ENCODE measurements at regions not wholly inside any gene's neighbourhood (a gene's known extent, or its start where the extent isn't known, plus 50 kb on each side); places are given as distances from the start of the nearest gene placed in this dataset.
"Not testable (repeated sequence)": the region's sequence is repeated elsewhere in the genome, so short reads cannot be mapped to it uniquely, and the experiment has no call there.

DNA sequence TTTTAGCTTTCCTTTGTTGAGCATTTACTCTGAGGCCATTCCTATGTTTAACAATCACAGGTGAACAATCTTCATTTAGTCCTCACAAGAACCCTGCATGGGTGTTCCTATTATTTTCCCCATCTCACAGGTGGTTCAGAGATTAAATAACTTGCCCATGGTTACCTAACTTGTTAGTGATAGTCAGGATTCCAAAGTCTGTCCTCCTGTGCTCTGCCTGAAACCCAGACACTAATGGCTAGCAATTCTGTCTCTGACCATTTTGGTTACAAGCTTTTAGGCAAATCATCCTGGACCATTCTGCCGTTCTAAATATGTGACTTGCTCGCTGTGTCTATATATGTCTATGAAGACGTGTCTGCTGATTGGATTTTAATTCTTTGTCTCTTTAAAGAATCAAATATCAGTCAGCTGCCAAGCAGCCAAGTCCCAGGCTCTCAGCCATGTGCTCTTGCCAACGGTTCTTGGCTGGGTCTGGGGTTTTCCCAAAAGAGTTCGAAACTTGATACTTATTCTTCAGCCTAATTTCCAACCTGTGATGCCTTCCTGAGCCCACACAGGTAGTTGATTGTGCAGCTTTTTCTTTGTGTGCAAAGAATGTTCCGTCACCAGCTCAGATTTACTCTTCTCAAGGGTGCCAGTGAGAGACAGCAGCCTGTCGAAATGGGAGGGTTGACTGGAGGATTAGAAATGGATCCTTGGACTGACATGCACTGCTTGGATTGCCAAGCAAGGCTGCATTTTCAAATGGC lies 121.7 kb downstream of the NREP start:
- no peak for DNase-seq (ENCODE audit: low read depth)

DNA sequence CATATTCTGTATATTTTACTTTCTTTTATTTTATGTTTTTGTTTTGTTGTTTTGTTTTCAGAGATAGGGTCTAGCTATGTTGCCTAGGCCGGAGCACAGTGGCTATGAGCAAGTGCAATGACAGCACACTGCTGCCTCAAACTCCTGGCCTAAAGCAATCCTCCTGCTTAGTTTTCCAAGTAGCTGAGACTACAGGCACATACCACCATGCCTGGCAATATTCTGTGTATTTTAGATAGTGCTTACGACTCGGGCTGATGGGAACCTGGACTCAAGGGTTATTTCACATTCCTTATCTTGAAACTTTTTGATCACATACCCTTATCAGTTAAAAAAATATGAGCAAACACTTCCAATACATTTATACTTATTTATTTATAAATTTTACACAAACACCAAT lies 119.0 kb upstream of the STARD4 start:
- no peak for DNase-seq (ENCODE audit: low read depth)

DNA sequence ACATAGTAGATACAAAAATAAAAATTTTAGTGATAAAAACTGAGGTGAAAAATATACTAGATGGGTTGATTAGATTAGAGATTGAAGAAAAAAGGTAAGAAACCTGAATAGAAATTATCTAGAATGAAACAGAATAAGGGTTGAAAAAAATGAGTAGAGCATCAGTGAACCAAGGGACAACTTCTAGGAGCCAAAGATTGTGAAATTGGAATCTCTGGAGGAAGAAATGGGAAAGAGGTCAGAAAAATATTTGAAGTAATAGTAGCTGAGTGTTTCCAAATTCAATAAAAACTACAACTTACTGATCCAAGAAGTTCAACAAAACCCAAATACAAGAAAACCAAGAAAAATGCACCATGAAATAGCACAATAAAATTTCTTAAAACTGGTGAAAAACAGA lies 116.6 kb upstream of the STARD4 start:
- no peak for DNase-seq (ENCODE audit: low read depth)

DNA sequence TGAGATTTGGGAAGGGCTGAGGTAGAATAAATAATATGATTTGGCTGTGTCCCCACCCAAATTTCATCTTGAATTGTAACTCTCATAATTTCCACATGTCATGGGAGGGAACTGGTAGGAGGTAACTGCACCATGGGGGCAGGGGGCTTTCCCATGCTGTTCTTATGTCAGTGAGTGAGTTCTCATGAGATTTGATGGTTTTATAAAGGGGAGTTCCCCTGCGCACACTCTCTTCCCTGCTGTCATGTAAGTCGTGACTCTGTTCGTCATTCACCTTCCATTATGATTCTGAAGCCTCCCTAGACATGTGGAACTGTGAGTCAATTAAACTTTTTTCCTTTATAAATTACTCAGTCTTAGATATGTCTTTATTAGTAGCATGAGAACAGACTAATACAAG lies 115.5 kb upstream of the STARD4 start:
- DNase-seq (ENCODE audit: low read depth), result no peak

DNA sequence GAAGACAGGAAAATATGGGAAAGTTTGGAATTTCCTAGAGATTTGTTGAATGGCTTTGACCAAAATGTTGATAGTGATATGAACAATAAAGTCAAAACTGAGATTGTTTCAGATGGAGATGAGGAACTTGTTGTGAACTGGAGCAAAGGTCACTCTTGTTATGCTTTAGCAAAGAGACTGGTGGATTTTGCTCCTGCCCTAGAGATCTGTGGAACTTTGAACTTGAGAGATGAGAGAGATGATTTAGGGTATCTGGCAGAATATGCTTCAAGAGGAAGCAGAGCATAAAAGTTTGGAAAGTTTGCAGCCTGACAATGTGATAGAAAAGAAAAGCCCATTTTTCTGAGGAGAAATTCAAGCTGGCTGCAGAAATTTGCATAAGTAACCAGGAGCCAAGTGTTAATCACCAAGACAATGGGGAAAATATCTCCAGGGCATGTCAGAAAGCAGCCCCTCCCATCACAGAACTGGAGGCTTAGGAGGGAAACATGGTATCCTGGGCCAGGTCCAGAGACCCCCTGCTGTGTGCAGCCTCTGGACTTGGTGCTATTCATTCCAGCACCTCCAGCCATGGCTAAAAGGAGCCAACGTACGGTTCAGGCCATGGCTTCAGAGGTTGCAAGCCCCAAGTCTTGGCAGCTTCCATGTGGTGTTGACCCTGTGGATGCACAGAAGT lies 114.3 kb upstream of the STARD4 start:
- DNase-seq (ENCODE audit: low read depth), result no peak

DNA sequence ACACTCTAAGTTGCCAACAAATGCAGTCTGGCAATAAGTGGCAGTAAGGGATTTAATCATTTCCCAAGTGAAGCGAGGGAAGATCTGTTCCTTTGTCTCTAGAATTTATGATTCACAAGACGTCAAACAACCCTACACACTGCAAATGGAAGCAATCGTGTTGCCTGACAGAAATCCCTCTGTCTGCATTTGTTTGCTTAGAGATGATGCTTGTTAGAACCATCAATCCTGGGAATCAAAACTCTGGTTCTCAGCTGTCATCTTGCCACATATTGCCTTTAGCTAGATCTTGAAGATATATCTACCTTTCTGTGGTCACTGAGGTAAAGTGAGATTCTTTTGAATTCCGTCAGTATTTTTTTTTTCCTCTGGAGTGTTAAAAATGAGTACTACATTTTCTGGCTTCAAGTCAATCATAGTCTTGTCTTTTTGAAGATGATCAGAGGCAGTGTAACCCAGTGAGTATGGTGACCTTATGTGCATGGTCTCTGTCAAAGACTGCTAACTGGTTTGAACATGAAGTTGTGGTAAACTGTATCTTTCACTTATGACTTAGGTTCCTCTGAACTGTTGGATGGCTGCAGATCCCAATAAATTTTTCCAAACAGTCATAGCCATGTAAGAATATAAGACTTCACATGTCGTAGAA lies 106.4 kb upstream of the STARD4 start:
- DNase-seq (ENCODE audit: low read depth), result peak; percentile 37

DNA sequence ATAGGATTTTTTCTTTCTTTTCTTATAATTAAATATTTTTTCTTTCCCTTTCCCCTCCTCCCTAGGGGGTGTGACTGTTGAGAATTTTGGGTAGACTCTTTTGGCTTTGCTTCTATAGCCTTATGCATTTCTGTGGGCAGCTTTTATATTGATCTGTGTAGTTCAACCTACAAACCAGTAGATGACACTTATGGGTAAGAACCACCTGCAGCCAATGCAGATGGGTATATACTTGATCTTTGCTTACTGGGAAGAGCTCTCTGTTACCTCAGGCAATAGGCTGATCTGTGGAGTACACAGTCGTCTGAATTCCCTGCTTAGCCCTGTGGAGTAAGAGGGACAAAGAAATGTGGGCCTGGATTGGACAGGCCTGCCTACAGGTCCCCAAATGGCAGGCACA lies 102.7 kb upstream of the STARD4 start:
- DNase-seq (ENCODE audit: low read depth), result no peak

DNA sequence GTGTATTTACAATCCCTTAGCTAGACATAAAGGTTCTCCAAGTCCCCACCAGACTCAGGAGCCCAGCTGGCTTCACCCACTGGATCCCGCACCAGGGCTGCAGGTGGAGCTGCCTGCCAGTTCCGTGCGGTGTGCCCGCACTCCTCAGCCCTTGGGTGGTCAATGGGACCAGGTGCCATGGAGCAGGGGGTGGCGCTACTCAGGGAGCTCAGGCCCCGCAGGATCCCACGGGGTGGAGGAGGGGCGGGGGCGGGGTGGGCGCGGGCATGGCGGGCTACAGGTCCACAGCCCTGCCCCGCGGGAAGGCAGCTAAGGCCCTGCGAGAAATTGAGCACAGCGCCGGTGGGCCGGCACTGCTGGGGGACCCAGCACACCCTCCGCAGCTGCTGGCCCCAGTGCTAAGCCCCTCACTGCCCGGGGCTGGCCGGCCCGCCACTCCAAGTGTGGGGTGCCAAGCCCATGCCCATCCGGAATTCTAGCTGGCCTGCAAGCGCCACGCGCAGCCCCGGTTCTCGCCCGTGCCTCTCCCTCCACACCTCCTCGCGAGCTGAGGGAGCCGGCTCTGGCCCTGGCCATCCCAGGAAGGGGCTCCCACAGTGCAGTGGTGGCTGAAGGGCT lies 99.8 kb upstream of the STARD4 start:
- DNase-seq (ENCODE audit: low read depth), result not testable (repeated sequence)

DNA sequence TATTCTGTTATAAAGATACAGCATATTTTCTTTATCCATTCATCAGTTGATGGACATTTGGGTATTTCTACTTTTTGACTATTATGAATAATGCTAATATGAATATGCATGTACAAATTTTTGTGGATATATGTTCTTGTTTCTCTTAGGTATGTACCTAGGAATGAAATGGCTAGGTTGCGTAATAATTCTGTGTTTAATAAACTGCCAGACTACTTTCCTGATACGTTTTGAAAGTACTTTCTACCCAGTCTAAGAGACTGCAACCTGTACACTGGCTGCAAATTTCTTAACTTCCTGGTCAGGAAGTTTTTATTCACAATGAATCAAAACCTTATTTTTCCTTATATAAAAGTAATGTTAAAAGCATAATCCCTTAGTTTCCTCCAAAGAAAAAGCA lies 93.9 kb upstream of the STARD4 start:
- DNase-seq (ENCODE audit: low read depth), result no peak

DNA sequence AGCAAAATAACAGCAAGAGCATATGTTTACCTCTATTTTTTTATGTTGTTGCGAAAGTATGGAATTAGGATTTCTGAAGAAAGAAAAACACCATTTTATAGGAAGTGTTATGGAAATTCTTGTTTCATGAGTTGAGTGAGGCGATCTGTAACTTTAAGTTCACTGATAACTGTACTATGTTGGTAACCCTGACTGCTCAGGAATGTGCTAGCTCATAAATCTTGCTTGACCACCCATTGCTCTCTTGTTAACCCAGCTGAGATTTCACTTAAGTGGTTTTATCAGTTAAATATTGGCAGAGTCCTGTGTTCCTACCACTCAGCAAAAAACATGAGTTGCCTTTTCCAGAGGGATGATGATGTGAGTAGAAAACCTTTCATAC lies 91.1 kb upstream of the STARD4 start:
- peak; percentile 42 for DNase-seq (ENCODE audit: low read depth)

DNA sequence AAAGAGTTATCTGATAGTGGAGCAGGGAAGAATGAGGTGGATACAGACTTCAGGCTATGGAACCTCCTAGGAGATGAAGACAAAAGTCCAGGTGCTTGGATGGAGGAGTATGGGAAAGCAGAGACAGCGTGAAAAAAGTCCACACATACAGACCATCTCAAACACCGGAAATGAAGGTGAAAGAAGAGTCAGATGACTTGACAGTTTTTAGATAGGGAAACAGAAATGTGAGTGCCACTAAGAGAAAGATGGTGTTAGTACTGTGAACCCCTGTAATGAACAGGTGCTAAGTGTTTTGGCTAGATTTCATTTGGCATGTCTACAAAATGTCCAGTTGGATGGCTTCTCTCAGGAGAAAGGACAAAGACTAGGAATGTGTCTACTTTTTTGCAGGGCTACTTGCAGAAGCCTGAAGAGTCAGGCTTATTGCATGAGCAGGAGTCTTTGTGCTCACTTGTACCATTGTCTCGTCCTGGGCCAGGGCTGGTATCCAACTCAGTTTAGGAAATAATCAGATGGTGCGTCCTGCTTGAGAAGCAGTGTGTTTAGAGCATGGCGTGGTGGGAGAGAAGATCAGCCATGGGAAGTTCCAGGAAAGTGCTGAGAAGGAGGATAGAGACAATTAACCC lies 90.6 kb upstream of the STARD4 start:
- no peak for DNase-seq (ENCODE audit: low read depth)

DNA sequence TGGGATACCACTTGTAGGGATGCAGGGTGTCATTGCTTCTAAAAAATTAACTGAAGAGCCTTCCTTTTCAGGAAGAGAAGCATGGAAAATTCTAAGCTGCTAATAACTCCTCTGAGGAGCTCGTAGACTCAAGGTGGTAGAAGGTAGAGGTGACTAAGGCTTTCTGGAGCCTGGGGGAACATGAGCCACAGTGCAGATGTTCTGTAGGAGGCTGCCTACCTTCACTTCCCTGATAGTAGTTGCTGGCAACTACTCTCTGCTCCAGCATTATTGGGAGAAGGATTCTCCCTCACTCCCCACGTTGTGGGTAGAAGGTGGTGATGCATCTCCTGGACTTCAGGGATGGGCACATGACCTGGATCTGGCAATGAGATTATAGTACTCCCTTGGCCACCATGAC lies 86.7 kb upstream of the STARD4 start:
- DNase-seq (ENCODE audit: low read depth), result no peak

DNA sequence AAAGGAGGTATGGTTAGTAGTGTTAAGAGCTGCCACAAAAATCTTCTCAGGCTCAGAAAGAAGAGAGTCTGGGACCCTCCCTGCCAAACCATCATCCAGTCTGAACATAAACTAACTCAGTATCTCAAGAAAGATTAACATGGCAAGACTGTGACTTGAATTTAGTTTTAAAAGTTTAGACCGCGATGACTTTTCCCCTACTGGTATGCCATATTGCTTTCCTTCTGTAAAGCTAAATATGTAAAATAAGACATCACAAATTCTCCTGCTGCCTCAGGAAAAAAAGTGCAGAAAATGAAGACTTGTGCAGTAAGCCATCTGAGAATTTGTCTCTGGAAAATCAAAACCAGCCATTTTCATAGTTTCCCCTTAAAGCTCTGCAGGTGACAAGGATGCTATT lies 85.2 kb upstream of the STARD4 start:
- DNase-seq (ENCODE audit: low read depth), result no peak

DNA sequence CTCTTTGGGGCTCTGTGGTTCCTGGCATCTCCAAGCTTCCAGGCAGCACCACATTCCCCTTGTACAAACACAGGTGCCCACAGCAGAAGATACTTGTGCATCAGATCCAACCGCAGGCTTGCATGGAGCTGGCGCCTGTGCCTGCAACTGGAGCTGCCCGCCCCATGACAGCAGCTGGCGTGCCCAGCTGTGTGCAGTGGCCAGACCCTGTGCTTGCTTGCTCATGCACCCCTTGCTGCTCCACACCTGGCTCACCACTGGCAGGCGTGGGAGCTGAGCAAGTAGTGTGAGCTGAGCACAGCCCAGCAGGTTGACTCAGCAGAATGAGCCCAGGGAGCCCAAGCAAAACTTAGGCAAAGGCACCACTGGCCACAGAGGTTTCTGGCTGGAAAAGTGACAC lies 84.4 kb upstream of the STARD4 start:
- DNase-seq (ENCODE audit: low read depth), result peak; percentile 60

DNA sequence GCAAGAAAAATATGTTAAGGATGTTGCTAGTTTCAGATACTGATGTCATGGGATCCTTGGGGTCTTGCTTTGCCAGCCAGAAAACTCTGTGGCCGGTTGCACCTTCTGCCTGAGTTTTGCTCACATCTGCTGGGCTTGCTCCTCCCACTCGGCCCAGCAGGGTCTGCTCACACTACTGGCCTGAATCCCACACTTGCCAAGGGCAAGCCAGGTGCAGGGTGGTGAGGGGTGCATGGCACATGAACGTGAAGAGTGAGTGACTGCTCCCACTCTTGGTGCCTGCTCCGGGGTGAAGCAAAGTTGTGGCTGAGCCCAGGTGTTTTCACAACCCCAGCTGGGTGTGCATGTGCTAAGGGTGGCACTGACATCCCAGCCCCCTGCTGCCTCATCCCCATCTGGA lies 83.1 kb upstream of the STARD4 start:
- DNase-seq (ENCODE audit: low read depth), result no peak

DNA sequence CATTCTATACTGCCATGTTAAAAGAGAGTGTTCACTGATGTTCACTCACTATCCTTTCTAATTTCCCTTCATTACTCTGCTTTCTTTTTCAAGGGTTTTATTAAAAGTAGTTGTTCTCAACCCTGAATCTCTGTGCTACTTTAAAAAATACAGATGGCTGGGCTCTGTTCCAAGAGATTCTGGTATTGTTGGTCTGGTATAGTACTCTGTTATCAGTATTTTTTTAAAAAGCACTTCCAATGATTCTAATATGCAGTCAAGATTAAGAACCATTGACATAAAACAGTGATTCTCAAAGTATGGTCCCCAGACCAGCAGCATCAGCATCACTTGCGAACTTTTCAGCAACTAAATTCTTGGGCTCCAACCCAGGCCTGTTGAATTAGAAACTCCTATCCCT lies 77.0 kb upstream of the STARD4 start:
- DNase-seq (ENCODE audit: low read depth), result no peak

DNA sequence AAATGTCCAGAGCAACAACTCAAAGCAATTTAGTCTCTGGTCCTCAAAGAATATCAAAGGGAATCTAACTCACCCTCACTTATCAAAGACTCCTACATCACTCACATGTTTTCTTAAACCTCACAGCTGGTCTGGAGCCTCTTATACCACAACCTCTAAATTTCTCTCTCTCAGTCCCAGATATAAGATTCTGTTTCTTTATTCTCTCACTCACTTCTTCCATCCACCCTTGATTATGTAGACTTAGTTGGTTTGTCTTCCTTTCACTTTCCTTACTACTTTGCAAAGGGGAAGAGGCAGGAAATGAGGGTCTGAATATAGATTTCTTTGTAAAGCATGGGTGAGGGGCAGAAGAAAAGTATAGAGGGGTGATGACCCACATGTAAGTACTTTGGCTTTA lies 75.4 kb upstream of the STARD4 start:
- no peak for DNase-seq (ENCODE audit: low read depth)

DNA sequence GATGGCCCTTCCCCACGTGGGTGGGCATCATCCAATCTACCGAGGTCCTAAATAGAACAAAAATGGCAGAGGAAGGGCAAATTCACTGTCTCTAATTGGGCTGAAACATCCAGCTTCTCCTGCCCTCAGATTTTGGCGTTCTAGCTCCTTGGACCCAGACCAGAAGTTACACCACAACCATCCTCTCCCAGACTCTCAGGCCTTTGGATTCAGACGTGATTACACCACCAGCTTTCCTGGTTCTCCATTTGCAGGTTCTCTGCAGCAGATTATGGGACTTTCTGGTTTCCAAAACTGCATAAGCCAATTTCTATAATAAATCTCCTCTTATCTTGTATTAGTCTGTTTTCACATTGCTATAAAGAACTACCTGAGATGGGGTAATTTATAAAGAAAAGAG lies 73.6 kb upstream of the STARD4 start:
- no peak for DNase-seq (ENCODE audit: low read depth)

DNA sequence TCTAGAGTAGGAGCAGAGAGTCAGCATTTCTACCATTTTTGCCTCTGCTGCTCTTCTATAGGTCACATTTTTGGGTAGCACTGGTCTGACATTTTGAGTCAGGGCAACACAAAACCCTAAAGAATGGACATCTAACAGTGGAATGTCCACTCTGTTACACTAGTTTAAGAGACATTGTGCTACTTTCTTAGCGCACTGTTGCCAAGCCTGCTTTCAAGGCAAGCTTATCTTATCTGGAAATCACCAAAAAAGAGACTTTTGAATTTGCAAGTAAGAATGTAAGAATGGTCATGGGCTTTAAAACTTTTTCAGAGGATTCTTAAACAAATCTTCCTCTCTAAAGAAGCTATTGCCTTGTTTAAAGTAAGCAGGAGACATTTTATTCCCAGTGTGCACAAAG lies 73.0 kb upstream of the STARD4 start:
- DNase-seq (ENCODE audit: low read depth), result no peak

DNA sequence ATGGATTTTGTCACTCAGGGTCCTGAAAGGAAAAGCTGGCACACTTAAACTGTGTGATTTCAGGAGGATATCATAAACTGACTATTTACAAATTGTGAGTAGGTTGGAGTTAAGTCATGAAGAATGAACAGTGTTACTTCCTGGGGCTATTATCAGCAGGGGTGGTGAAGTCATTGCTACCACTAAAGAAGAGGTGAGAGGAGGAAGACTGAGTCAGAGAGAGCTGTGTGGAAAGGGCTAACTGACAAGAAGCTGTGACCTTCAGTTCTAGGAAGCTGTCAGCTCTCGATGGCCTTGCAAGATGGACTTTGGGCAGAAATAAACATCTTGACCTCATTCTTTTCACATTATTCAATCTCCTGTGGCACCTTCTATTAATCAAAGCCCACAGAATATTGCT lies 72.3 kb upstream of the STARD4 start:
- peak; percentile 79 for DNase-seq (ENCODE audit: low read depth)

DNA sequence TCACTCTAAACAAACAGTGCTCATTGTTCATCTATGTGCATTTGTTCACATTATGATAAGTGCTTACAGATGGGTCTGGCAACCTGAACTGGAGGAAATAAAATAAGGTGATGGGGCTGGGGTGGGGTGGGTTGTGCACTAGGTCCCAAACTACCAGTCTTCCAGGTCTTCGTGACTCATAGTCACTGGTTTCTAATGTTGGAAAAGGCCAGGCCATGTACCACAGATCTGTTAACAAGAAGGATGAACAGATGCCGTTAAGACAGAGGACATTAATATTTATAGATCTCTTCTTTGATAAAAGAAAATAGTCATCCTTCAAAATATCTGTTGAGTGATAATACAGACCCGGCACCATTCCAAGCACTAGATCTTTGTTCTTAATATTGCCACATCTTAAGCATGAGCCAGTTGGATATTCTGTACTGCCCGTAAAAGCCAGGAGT lies 71.4 kb upstream of the STARD4 start:
- no peak for DNase-seq (ENCODE audit: low read depth)

DNA sequence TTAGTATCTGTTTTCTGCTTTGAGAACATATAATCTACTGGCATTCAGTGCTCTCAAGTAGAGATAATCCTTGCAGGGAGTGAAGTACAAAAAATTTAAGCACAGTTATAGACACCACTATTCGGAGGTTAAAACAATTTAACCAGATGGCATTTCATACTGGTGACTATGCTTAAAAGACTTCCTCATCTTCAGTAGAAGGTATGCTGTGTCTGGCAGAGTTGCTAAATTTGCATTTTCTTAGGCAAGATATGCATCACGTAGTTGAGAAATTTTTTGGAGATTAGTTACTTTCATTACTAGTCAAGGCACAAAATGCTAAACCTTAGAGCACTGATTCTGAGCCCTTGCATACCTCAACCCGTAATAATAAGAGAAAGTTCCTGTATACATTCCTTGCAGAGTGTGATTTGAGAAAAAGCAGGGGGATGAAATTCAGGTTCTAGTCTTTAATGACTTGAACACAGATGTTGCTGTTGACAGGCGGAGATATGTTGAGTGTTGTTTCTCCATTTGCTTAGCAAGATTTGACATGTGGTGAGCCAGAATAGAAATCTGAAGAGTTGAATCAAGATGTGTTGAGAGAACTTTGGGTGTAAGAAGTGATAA lies 70.8 kb upstream of the STARD4 start:
- peak; percentile 74 for DNase-seq (ENCODE audit: low read depth)
